DND-41 (cell line): ENCODE measurements at regions not wholly inside any gene's neighbourhood (a gene's known extent, or its start where the extent isn't known, plus 50 kb on each side); places are given as distances from the start of the nearest gene placed in this dataset.

ENCODE experiments used
- ATAC-seq: fragments of 200-7000 bp; cut with Tn5 transposase; 3 replicates; pipeline ENCODE4 v1.9.1; 2021; ENCODE audit warnings: low read depth; ENCODE audit not compliant: insufficient read depth
- DNase-seq: peaks from one replicate; pipeline ENCODE4 v3.0.0-alpha.2; 2020
- H2AFZ ChIP-seq: 2 replicates; pipeline ENCODE4 v1.6.0; 2012; ENCODE audit warnings: low read depth, low read length
- H3K27ac ChIP-seq: 2 replicates; pipeline ENCODE4 v1.5.1; 2012; ENCODE audit warnings: low read length, inconsistent platforms
- H3K27me3 ChIP-seq: fragments of 200-600 bp; sonication (generic); 2 replicates; pipeline ENCODE4 v1.6.0; 2012; ENCODE audit warnings: low read length, mild to moderate bottlenecking, inconsistent platforms; ENCODE audit not compliant: insufficient read depth, poor library complexity
- H3K36me3 ChIP-seq: 2 replicates; pipeline ENCODE4 v1.5.1; 2012; ENCODE audit warnings: low read length, inconsistent platforms; ENCODE audit not compliant: insufficient read depth
- H3K4me1 ChIP-seq: 2 replicates; pipeline ENCODE4 v1.5.1; 2012; ENCODE audit warnings: mild to moderate bottlenecking, low read length; ENCODE audit not compliant: insufficient read depth
- H3K4me2 ChIP-seq: 2 replicates; pipeline ENCODE4 v1.6.0; 2012; ENCODE audit warnings: mild to moderate bottlenecking, moderate library complexity, low read length, inconsistent platforms; ENCODE audit not compliant: insufficient read depth
- H3K4me3 ChIP-seq, 2 experiments: fragments of 200-600 bp in 1 of 2; shearing (Covaris generic) in 1 of 2; 2 replicates each; pipeline ENCODE4 v1.5.1; 2012 to 2016; ENCODE audit warnings: inconsistent platforms in 2 of 2, low read length in 2 of 2, mild to moderate bottlenecking in 2 of 2, low read depth in 1 of 2, moderate library complexity in 1 of 2
- H3K79me2 ChIP-seq: 2 replicates; pipeline ENCODE4 v1.6.0; 2012; ENCODE audit warnings: low read length, inconsistent platforms; ENCODE audit not compliant: insufficient read depth
- H3K9ac ChIP-seq: 2 replicates; pipeline ENCODE4 v1.6.0; 2012; ENCODE audit warnings: low read depth, mild to moderate bottlenecking, inconsistent platforms, low read length, moderate library complexity
- H3K9me3 ChIP-seq: 2 replicates; pipeline ENCODE4 v1.5.1; 2012; ENCODE audit warnings: low read length, moderate library complexity, mild to moderate bottlenecking, inconsistent platforms; ENCODE audit not compliant: insufficient read depth, severe bottlenecking
- H4K20me1 ChIP-seq: 2 replicates; pipeline ENCODE4 v1.6.0; 2012; ENCODE audit warnings: low read length; ENCODE audit not compliant: insufficient read depth
- CTCF ChIP-seq: IDR thresholded peaks from 2 replicates; pipeline ENCODE4 v1.5.1; 2012; ENCODE audit warnings: borderline replicate concordance, low read length, moderate library complexity, mild to moderate bottlenecking; ENCODE audit not compliant: poor library complexity, severe bottlenecking; ENCODE audit errors: extremely low read depth
- EZH2 ChIP-seq: IDR thresholded peaks from 3 replicates; pipeline ENCODE4 v1.6.1; 2012; ENCODE audit warnings: borderline replicate concordance, low read depth, mild to moderate bottlenecking, moderate library complexity, low read length, inconsistent platforms; ENCODE audit not compliant: severe bottlenecking

GRCh38 chr10:47098238-47098637 is 187.0 kb downstream of the PTPN20 start:
- H3K4me3 ChIP-seq: no peak overlapping the region
- no peak overlapping the region for H3K27ac ChIP-seq
- TF ChIP-seq CTCF (no peak), EZH2 (no peak)
- no peaks in the 10 kb centered on the region for H3K36me3 ChIP-seq
- H3K27me3 ChIP-seq: no peaks in the 10 kb centered on the region
- H4K20me1 ChIP-seq: no peaks in the 10 kb centered on the region
- no peak overlapping the region for H3K9ac ChIP-seq
- ATAC-seq (no peak), DNase-seq (no peak)
- H3K9me3 ChIP-seq: no peaks in the 10 kb centered on the region
- no peaks in the 10 kb centered on the region for H3K79me2 ChIP-seq
- no peaks in the 10 kb centered on the region for H3K4me1 ChIP-seq
- no peak overlapping the region for H2AFZ ChIP-seq
- H3K4me2 ChIP-seq: no peak overlapping the region

- Histone ChIP-seq H3K4me2 (no peak overlapping the region), H3K79me2 (no peaks in the 10 kb centered on the region), H3K27me3 (no peaks in the 10 kb centered on the region), H3K9me3 (no peaks in the 10 kb centered on the region), H3K9ac (no peak overlapping the region), H4K20me1 (no peaks in the 10 kb centered on the region), H3K4me3 (no peak overlapping the region), H2AFZ (no peak overlapping the region), H3K27ac (no peak overlapping the region), H3K4me1 (no peaks in the 10 kb centered on the region), H3K36me3 (no peaks in the 10 kb centered on the region)
- no peak for TF ChIP-seq CTCF
- TF ChIP-seq EZH2: no peak
- DNase-seq: no peak
- ATAC-seq: no peak
Measured at GRCh38 chr10:47098964-47099363, 187.7 kb downstream of the PTPN20 start.

- no peak overlapping the region for H3K9ac ChIP-seq
- H2AFZ ChIP-seq: no peak overlapping the region
- H3K79me2 ChIP-seq: no peaks in the 10 kb centered on the region
- TF ChIP-seq CTCF: no peak
- TF ChIP-seq EZH2: no peak
- ATAC-seq: no peak
- no peak overlapping the region for H3K4me3 ChIP-seq
- no peaks in the 10 kb centered on the region for H3K4me1 ChIP-seq
- no peaks in the 10 kb centered on the region for H3K36me3 ChIP-seq
- no peaks in the 10 kb centered on the region for H3K27me3 ChIP-seq
- H3K27ac ChIP-seq: no peak overlapping the region
- no peaks in the 10 kb centered on the region for H4K20me1 ChIP-seq
- no peaks in the 10 kb centered on the region for H3K9me3 ChIP-seq
- H3K4me2 ChIP-seq: no peak overlapping the region
- DNase-seq: no peak
Measured at GRCh38 chr10:47099474-47099873, 188.2 kb downstream of the PTPN20 start.

- no peaks in the 10 kb centered on the region for H3K27me3 ChIP-seq
- ATAC-seq: no peak
- no peaks in the 10 kb centered on the region for H3K79me2 ChIP-seq
- H3K36me3 ChIP-seq: no peaks in the 10 kb centered on the region
- no peak overlapping the region for H3K9ac ChIP-seq
- no peaks in the 10 kb centered on the region for H3K9me3 ChIP-seq
- H4K20me1 ChIP-seq: no peaks in the 10 kb centered on the region
- H2AFZ ChIP-seq: no peak overlapping the region
- no peak overlapping the region for H3K4me2 ChIP-seq
- DNase-seq: no peak
- no peak overlapping the region for H3K4me3 ChIP-seq
- no peak for TF ChIP-seq EZH2
- no peak for TF ChIP-seq CTCF
- H3K4me1 ChIP-seq: no peaks in the 10 kb centered on the region
- no peak overlapping the region for H3K27ac ChIP-seq
Measured at GRCh38 chr10:47101196-47101595, 190.0 kb downstream of the PTPN20 start.
